HepG2 (cell line): ENCODE measurements at regions not wholly inside any gene's neighbourhood (a gene's known extent, or its start where the extent isn't known, plus 50 kb on each side); places are given as distances from the start of the nearest gene placed in this dataset.

Experiments used
- BHLHE40 ChIP-seq: IDR thresholded peaks from 2 replicates; pipeline ENCODE4 v1.6.1; 2011; ENCODE audit warnings: low read length, improper control_type of control experiment
- DMAP1 ChIP-seq: IDR thresholded peaks from 2 replicates; pipeline ENCODE4 v1.6.1; 2016
- DR1 ChIP-seq: sonication (generic); formaldehyde crosslinking; IDR thresholded peaks from 2 replicates; pipeline ENCODE4 v1.8.0; 2021; ENCODE audit warnings: mild to moderate bottlenecking, missing genetic modification reagents, inconsistent platforms
- GFI1 ChIP-seq: sonication (generic); formaldehyde crosslinking; IDR thresholded peaks from 2 replicates; pipeline ENCODE4 v1.5.0; 2020; ENCODE audit warnings: missing genetic modification reagents, mild to moderate bottlenecking, borderline replicate concordance
- KAT7 ChIP-seq: IDR thresholded peaks from 2 replicates; pipeline ENCODE4 v1.6.1; 2018; ENCODE audit warnings: borderline replicate concordance, missing compliant biosample characterization
- MXD4 ChIP-seq: IDR thresholded peaks from 2 replicates; pipeline ENCODE4 v1.6.1; 2016; ENCODE audit warnings: mild to moderate bottlenecking, missing biosample characterization, missing genetic modification reagents
- MYNN ChIP-seq: sonication (generic); formaldehyde crosslinking; IDR thresholded peaks from 2 replicates; pipeline ENCODE4 v1.4.0; 2020; ENCODE audit warnings: mild to moderate bottlenecking, low read depth, missing genetic modification reagents
- NBN ChIP-seq: fragments of 450-650 bp; conservative IDR thresholded peaks from 2 replicates; pipeline ENCODE4 v1.6.1; 2017
- NR0B2 ChIP-seq: sonication (generic); formaldehyde crosslinking; IDR thresholded peaks from 2 replicates; pipeline ENCODE4 v1.4.0; 2020; ENCODE audit warnings: mild to moderate bottlenecking, missing genetic modification reagents
- NR2F6 ChIP-seq, 2 experiments: IDR thresholded peaks; 2 replicates each; pipeline ENCODE4 v1.6.1; 2016; ENCODE audit warnings: antibody characterized with exemption in 1 of 2, mild to moderate bottlenecking in 1 of 2
- PTBP1 ChIP-seq: fragments of 200-400 bp; formaldehyde crosslinking; IDR thresholded peaks from 2 replicates; pipeline ENCODE4 v1.6.1; 2018; ENCODE audit warnings: low read length, low read depth; ENCODE audit not compliant: poor library complexity, severe bottlenecking
- RAD51 ChIP-seq: fragments of 450-650 bp; IDR thresholded peaks from 2 replicates; pipeline ENCODE4 v1.6.1; 2016; ENCODE audit warnings: borderline replicate concordance
- RNF2 ChIP-seq: fragments of 450-650 bp; conservative IDR thresholded peaks from 2 replicates; pipeline ENCODE4 v1.6.1; 2016; ENCODE audit warnings: low read depth
- SNAPC5 ChIP-seq: sonication (generic); formaldehyde crosslinking; IDR thresholded peaks from 2 replicates; pipeline ENCODE4 v1.8.1; 2023; ENCODE audit warnings: mild to moderate bottlenecking, missing genetic modification reagents, borderline replicate concordance
- TCF12 ChIP-seq, 2 experiments: fragments of 450-650 bp in 1 of 2; sonication (generic) in 1 of 2; formaldehyde crosslinking in 1 of 2; IDR thresholded peaks; 2 replicates each; pipeline versions ENCODE4 v1.6.1 to v1.8.0; 2017 to 2022; ENCODE audit warnings: antibody characterized with exemption in 1 of 2, mild to moderate bottlenecking in 1 of 2, missing genetic modification reagents in 1 of 2, moderate library complexity in 1 of 2
- THAP11 ChIP-seq: IDR thresholded peaks from 2 replicates; pipeline ENCODE4 v1.6.1; 2016; ENCODE audit warnings: missing biosample characterization, missing genetic modification reagents
- ZBTB21 ChIP-seq: sonication (generic); formaldehyde crosslinking; IDR thresholded peaks from 2 replicates; pipeline ENCODE4 v1.4.0; 2020; ENCODE audit warnings: missing genetic modification reagents
- ZNF512B ChIP-seq: sonication (generic); formaldehyde crosslinking; IDR thresholded peaks from 2 replicates; pipeline ENCODE4 v1.5.1; 2020; ENCODE audit warnings: missing genetic modification reagents, mild to moderate bottlenecking, borderline replicate concordance
- ZNF547 ChIP-seq: sonication (generic); formaldehyde crosslinking; IDR thresholded peaks from 2 replicates; pipeline ENCODE4 v1.5.1; 2020; ENCODE audit warnings: mild to moderate bottlenecking, missing genetic modification reagents
- ZNF619 ChIP-seq: sonication (generic); formaldehyde crosslinking; IDR thresholded peaks from 2 replicates; pipeline ENCODE4 v1.4.0; 2020; ENCODE audit warnings: mild to moderate bottlenecking, missing genetic modification reagents
- ZNF75D ChIP-seq: sonication (generic); formaldehyde crosslinking; IDR thresholded peaks from 2 replicates; pipeline ENCODE4 v1.8.1; 2023; ENCODE audit warnings: missing genetic modification reagents, mild to moderate bottlenecking, borderline replicate concordance
- ZSCAN9 ChIP-seq: IDR thresholded peaks from 2 replicates; pipeline ENCODE4 v1.6.1; 2016; ENCODE audit warnings: borderline replicate concordance
- TF ChIP-seq, protein P1 (sequence below): sonication (generic); formaldehyde crosslinking; IDR thresholded peaks from 2 replicates; pipeline ENCODE4 v1.8.1; 2023; ENCODE audit warnings: mild to moderate bottlenecking, inconsistent platforms, moderate library complexity, missing genetic modification reagents, borderline replicate concordance
- TF ChIP-seq, protein P2 (sequence below): sonication (generic); formaldehyde crosslinking; IDR thresholded peaks from 2 replicates; pipeline ENCODE4 v1.5.0; 2020; ENCODE audit warnings: mild to moderate bottlenecking, missing genetic modification reagents, moderate library complexity

- TF ChIP-seq RAD51 (no peak), ZNF512B (CRISPR knock-in tag) (no peak), MXD4 (no peak), MYNN (CRISPR knock-in tag) (no peak), NR0B2 (CRISPR knock-in tag) (no peak), ZNF75D (CRISPR knock-in tag) (no peak), BHLHE40 (peak; percentile 89), ZNF619 (CRISPR knock-in tag) (no peak), PTBP1 (no peak), GFI1 (CRISPR knock-in tag) (no peak; the same call in 1 of the 2 replicates), NBN (no peak), DMAP1 (CRISPR knock-in tag) (peak; percentile 31; the same call in 1 of the 2 replicates), RNF2 (no peak), SNAPC5 (CRISPR knock-in tag) (no peak), KAT7 (CRISPR knock-in tag) (no peak), THAP11 (CRISPR knock-in tag) (peak; percentile 49), ZSCAN9 (CRISPR knock-in tag) (no peak; the same call in 1 of the 2 replicates), NR2F6 (IDR thresholded peaks at IDR 0.05) (no peak), NR2F6 (CRISPR knock-in tag; IDR thresholded peaks at IDR 0.05) (0 out of 2 replicates have a peak, but pooled peaks have one; percentile 30), ZNF547 (CRISPR knock-in tag) (0 out of 2 replicates have a peak, but pooled peaks have one; percentile 58), ZBTB21 (CRISPR knock-in tag) (no peak), TCF12 (IDR thresholded peaks at IDR 0.05) (no peak), TCF12 (CRISPR knock-in tag; IDR thresholded peaks at IDR 0.05) (no peak), DR1 (CRISPR knock-in tag) (no peak)
- TF ChIP-seq, protein P1, sequence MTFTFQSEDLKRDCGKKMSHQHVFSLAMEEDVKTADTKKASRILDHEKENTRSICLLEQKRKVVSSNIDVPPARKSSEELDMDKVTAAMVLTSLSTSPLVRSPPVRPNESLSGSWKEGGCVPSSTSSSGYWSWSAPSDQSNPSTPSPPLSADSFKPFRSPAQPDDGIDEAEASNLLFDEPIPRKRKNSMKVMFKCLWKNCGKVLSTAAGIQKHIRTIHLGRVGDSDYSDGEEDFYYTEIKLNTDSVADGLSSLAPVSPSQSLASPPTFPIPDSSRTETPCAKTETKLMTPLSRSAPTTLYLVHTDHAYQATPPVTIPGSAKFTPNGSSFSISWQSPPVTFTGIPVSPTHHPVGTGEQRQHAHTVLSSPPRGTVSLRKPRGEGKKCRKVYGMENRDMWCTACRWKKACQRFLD (CRISPR knock-in tag): no peak
- TF ChIP-seq, protein P2, sequence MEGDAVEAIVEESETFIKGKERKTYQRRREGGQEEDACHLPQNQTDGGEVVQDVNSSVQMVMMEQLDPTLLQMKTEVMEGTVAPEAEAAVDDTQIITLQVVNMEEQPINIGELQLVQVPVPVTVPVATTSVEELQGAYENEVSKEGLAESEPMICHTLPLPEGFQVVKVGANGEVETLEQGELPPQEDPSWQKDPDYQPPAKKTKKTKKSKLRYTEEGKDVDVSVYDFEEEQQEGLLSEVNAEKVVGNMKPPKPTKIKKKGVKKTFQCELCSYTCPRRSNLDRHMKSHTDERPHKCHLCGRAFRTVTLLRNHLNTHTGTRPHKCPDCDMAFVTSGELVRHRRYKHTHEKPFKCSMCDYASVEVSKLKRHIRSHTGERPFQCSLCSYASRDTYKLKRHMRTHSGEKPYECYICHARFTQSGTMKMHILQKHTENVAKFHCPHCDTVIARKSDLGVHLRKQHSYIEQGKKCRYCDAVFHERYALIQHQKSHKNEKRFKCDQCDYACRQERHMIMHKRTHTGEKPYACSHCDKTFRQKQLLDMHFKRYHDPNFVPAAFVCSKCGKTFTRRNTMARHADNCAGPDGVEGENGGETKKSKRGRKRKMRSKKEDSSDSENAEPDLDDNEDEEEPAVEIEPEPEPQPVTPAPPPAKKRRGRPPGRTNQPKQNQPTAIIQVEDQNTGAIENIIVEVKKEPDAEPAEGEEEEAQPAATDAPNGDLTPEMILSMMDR (CRISPR knock-in tag): no peak
Observed at GRCh38 chr10:30553626-30554439, 75.7 kb downstream of the LYZL2 start (continued).
